Psoas muscle (tissue), 7 donors: ENCODE measurements at regions not wholly inside any gene's neighbourhood (a gene's known extent, or its start where the extent isn't known, plus 50 kb on each side); places are given as distances from the start of the nearest gene placed in this dataset.

Source experiments
- ATAC-seq, 4 donors: fragments of 200-7000 bp; cut with Tn5 transposase; one replicate each; pipeline ENCODE4 v1.9.1; 2020; ENCODE audit warnings: moderate library complexity in 3 of 4, mild to moderate bottlenecking in 2 of 4
- DNase-seq, 2 donors: peaks; one replicate each; pipeline ENCODE4 v3.0.0-alpha.2; 2020
- H3K27ac ChIP-seq: fragments of 200-600 bp; one replicate; pipeline ENCODE4 v1.8.0; 2022
- H3K27me3 ChIP-seq, 3 donors: fragments of 200-600 bp in 1 of 3; one replicate each; pipeline versions ENCODE4 v1.6.1 to v1.8.0; 2013 to 2022; ENCODE audit warnings: low read length in 2 of 3, mild to moderate bottlenecking in 2 of 3, moderate library complexity in 1 of 3; ENCODE audit not compliant: insufficient read depth in 3 of 3
- H3K36me3 ChIP-seq, 2 donors: fragments of 200-600 bp in 1 of 2; one replicate each; pipeline versions ENCODE4 v1.6.1 to v1.8.0; 2013 to 2022; ENCODE audit warnings: low read depth in 1 of 2, mild to moderate bottlenecking in 1 of 2, moderate library complexity in 1 of 2; ENCODE audit not compliant: insufficient read depth in 1 of 2
- H3K4me1 ChIP-seq: fragments of 200-600 bp; one replicate; pipeline ENCODE4 v1.8.0; 2022
- H3K4me3 ChIP-seq: fragments of 200-600 bp; one replicate; pipeline ENCODE4 v1.8.0; 2022; ENCODE audit warnings: mild to moderate bottlenecking
- H3K9me3 ChIP-seq: fragments of 200-600 bp; one replicate; pipeline ENCODE4 v1.8.0; 2022
- WGBS, 3 donors: extraction: QIAGEN DNeasy Blood & Tissue Kit; methylation state at CpG; one replicate each; pipeline versions ENCODE4 v1.1.6 to v1.1.7; 2013; 5-methylcytosine and 5-hydroxymethylcytosine counted together
- intact Hi-C, 2 donors: fragments of 100-400 bp; cut with DNase I; formaldehyde crosslinking; loops; one replicate each; pipeline versions ENCODE4 v1.11.0 to v1.14.2; 2022
- TF ChIP-seq, protein P1 (sequence below): fragments of 200-600 bp; IDR thresholded peaks from one replicate; pipeline ENCODE4 v1.8.0; 2022; ENCODE audit warnings: antibody characterized with exemption
- donor health status: healthy with polysubstance abuse.
- donor health status: DM: no; HTN: no; CAD: no; lungs with moderate emphysema.
- donor health status: Bipolar disorder and iron deficiency.
- donor health status: healthy.
- donor health status: DM: yes; HTN: yes; CAD: no.
- donor health status: DM: no; HTN: no; CAD: no.
- donor health status: DM: yes; HTN: yes; CAD: no.

DNA sequence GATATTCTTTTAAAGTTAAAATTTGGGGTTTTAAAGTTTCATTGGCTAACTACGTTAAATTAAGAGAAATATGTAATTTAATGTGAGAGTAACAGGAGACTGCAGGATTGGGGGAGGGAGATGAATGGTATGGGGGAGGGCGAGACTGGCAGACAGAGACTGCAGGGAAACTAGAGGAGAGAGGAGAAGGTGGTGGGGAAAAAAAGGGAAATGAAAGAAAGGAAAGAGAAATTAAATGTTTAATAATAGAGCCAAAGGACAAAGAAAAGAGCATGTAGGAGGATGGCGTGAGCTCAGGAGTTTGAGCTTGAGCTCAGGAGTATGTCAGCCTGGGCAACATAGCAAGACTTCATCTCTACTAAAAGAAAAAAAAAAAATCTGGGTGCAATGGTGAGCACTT lies 115.9 kb downstream of the RFC3 start:
- Histone ChIP-seq H3K27ac (no peak overlapping the region), H3K9me3 (no peaks in the 10 kb centered on the region), H3K27me3 (no peaks in the 10 kb centered on the region), H3K4me3 (no peak overlapping the region), H3K4me1 (no peaks in the 10 kb centered on the region), H3K36me3 (no peaks in the 10 kb centered on the region)
- intact Hi-C loops, result loop anchor here (5.0 kb wide), 2 partner anchors 1223 to 1228 kb away; no protein-coding TSS in a partner anchor
- TF ChIP-seq, protein P1, sequence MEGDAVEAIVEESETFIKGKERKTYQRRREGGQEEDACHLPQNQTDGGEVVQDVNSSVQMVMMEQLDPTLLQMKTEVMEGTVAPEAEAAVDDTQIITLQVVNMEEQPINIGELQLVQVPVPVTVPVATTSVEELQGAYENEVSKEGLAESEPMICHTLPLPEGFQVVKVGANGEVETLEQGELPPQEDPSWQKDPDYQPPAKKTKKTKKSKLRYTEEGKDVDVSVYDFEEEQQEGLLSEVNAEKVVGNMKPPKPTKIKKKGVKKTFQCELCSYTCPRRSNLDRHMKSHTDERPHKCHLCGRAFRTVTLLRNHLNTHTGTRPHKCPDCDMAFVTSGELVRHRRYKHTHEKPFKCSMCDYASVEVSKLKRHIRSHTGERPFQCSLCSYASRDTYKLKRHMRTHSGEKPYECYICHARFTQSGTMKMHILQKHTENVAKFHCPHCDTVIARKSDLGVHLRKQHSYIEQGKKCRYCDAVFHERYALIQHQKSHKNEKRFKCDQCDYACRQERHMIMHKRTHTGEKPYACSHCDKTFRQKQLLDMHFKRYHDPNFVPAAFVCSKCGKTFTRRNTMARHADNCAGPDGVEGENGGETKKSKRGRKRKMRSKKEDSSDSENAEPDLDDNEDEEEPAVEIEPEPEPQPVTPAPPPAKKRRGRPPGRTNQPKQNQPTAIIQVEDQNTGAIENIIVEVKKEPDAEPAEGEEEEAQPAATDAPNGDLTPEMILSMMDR, result no peak
- ATAC-seq (no peak), DNase-seq (no peak)
- WGBS, 3 donors, result 85 to 99% (median 97%) methylated on average over 3 of the region's 3 CpGs

DNA sequence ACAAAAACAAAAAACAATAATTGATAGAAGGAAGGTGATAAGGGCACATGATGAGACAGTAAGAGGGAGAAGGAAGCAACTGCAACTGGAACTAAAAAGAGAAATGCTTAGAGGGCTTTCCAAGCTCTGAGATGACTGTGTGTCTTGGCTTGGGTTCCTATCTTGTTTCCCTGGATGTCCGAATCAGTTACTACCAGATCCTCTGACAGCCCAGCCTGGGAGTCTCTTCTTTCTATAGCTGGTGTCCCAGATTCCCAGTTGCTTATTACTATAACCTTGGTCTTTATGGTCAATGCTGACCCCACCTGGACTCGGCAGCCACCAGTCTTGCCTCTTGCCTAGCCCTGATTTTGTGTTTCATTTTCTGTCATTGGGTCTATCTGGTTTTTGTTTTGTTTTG lies 116.4 kb downstream of the RFC3 start:
- ATAC-seq (no peak), DNase-seq (no peak)
- Histone ChIP-seq H3K27me3 (no peaks in the 10 kb centered on the region), H3K4me3 (no peak overlapping the region), H3K27ac (no peak overlapping the region), H3K4me1 (no peaks in the 10 kb centered on the region), H3K9me3 (no peaks in the 10 kb centered on the region), H3K36me3 (no peaks in the 10 kb centered on the region)
- intact Hi-C loops, result loop anchor here (5.0 kb wide), 2 partner anchors 1223 to 1228 kb away; no protein-coding TSS in a partner anchor
- TF ChIP-seq, protein P1, result no peak
- 38 to 79% (median 56%) methylated on average over 2 of the region's 2 CpGs for WGBS, 3 donors

DNA sequence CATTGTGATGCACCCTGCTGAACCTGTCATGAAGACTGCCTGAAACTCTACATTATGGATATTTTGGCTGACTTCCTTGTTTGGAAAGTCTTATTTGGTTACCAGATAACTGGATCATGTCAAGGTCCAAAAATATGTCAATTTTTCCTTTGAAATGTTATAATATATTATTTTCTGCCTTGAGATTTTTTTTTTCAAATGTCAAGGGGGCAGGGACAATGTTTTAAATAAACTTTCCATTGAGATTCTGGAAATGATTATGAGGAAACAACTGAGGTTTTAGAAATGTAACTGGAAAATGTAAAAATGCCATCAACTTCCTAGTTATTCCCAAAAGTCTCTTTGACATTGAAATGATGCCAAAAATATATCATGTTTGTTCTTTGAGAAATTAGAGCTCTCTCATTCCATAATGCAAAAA lies 117.0 kb downstream of the RFC3 start:
- intact Hi-C loops, result loop anchor here (5.0 kb wide), 2 partner anchors 1222 to 1227 kb away; no protein-coding TSS in a partner anchor
- no peak overlapping the region for H3K4me3 ChIP-seq

DNA sequence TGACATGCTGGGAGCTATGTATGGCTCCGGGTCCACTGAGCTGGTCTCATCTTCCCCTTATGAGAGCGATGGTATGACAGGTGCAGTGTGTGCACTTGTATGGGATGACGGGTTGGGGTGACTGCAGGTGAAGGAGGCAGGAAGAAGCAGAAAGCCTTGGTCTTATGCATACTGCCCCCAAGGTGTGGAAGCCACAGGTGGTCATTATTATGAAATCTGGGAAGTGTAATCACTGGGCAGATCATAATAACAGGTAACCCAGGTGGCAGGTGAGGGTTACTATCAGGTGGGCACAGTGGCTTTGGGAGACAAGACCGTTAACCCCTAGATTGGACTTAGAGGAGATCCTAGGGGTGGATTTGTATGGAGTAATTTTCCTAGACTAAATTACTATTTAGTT lies 118.0 kb downstream of the RFC3 start:
- H3K9me3 ChIP-seq, result no peaks in the 10 kb centered on the region
- intact Hi-C loops, result no loop called here
- 97 to 98% (median 97%) methylated on average over 4 of the region's 4 CpGs for WGBS, 3 donors
- H3K4me3 ChIP-seq, result no peak overlapping the region
- DNase-seq (no peak), ATAC-seq (no peak)
- H3K36me3 ChIP-seq, result no peaks in the 10 kb centered on the region
- no peaks in the 10 kb centered on the region for H3K4me1 ChIP-seq
- no peaks in the 10 kb centered on the region for H3K27me3 ChIP-seq
- TF ChIP-seq, protein P1, result no peak
- no peak overlapping the region for H3K27ac ChIP-seq

More for the DNA sequence above, 117.0 kb downstream of the RFC3 start:
- Histone ChIP-seq H3K27ac (no peak overlapping the region), H3K36me3 (no peaks in the 10 kb centered on the region), H3K4me1 (no peaks in the 10 kb centered on the region), H3K9me3 (no peaks in the 10 kb centered on the region), H3K27me3 (no peaks in the 10 kb centered on the region)
- ATAC-seq (no peak), DNase-seq (no peak)
- TF ChIP-seq, protein P1, result no peak

DNA sequence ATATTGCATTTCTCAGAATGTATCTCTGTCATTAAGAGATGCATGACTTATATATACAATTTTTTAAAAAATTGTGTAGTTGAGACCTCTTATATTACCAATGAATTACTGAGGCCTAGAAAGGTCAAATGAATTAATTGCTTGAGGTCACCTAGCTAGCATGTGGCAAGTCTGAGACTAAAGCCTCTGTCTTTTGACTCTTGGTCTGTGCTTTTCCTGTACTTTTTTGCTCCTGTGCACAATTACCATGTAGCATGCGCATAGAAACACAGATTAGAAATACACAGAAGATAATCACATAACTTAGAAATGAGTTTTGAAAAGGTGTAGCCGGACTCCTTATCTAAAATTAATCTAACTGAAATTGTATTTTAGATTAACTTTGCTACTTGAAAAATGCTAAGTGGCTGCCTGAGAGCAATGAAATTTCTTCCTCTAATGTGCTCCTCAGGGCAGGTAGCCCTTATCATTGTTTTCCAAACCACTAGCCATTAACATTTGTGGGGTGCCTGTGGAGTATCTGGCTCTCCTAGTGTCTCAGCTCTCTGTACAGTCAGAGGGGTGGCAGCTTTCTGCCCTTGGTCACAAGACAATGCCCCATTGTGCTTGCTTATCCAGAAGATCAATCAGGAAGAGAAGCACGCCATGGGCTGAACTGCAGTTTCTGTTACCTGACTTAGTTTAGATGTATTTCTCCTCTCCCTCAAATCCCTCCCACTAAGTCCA lies 119.6 kb downstream of the RFC3 start:
- Histone ChIP-seq H3K27ac (no peak overlapping the region), H3K36me3 (no peaks in the 10 kb centered on the region), H3K9me3 (no peaks in the 10 kb centered on the region), H3K4me3 (no peak overlapping the region), H3K4me1 (no peaks in the 10 kb centered on the region), H3K27me3 (no peaks in the 10 kb centered on the region)
- intact Hi-C loops, result no loop called here
- ATAC-seq, result no peak
- no peak for DNase-seq
- TF ChIP-seq, protein P1, result no peak
- WGBS, 3 donors, result 85 to 88% (median 86%) methylated on average over 3 of the region's 3 CpGs
